LNCaP clone FGC (cell line): ENCODE measurements at regions not wholly inside any gene's neighbourhood (a gene's known extent, or its start where the extent isn't known, plus 50 kb on each side); places are given as distances from the start of the nearest gene placed in this dataset.

Experiments
- DNase-seq: peaks from one replicate; pipeline ENCODE4 v3.0.0-alpha.2; 2011; ENCODE audit warnings: low read depth
- H3K4me3 ChIP-seq: 2 replicates; pipeline ENCODE4 v1.5.1; 2011; ENCODE audit warnings: mild to moderate bottlenecking, low read depth, low read length, control low read depth
- TF ChIP-seq, protein P1 (sequence below): IDR thresholded peaks from 2 replicates; pipeline ENCODE4 v1.5.1; 2012; ENCODE audit warnings: mild to moderate bottlenecking; ENCODE audit not compliant: control insufficient read depth, insufficient read depth; ENCODE audit errors: extremely low read depth

- H3K4me3 ChIP-seq, result no peak overlapping the region
- DNase-seq, result no peak
- TF ChIP-seq, protein P1, sequence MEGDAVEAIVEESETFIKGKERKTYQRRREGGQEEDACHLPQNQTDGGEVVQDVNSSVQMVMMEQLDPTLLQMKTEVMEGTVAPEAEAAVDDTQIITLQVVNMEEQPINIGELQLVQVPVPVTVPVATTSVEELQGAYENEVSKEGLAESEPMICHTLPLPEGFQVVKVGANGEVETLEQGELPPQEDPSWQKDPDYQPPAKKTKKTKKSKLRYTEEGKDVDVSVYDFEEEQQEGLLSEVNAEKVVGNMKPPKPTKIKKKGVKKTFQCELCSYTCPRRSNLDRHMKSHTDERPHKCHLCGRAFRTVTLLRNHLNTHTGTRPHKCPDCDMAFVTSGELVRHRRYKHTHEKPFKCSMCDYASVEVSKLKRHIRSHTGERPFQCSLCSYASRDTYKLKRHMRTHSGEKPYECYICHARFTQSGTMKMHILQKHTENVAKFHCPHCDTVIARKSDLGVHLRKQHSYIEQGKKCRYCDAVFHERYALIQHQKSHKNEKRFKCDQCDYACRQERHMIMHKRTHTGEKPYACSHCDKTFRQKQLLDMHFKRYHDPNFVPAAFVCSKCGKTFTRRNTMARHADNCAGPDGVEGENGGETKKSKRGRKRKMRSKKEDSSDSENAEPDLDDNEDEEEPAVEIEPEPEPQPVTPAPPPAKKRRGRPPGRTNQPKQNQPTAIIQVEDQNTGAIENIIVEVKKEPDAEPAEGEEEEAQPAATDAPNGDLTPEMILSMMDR, result no peak
Measured at GRCh38 chr15:97459771-97460170, 500.7 kb upstream of the ARRDC4 start.

DNA sequence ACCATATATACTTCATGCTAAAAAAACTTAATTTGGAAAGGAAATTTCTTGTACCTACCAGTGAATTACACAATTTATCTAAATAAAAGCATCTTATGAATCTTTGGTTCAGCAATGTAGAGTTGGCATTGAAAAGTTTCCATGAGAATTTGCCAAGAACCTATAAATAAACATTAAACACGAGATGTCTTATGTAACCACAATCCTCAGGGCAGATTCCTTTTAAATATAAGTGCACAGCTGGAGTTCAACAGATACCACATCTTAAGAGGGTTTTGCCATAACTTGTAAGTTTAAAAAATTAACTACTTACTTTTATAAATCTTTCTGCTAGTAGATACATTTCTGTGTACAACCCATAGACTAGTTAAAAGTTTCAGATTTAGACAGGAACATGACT is 499.3 kb upstream of the ARRDC4 start:
- no peak for DNase-seq
- TF ChIP-seq, protein P1, result no peak
- no peak overlapping the region for H3K4me3 ChIP-seq

GRCh38 chr15:97463696-97464095 is 496.8 kb upstream of the ARRDC4 start:
- TF ChIP-seq, protein P1, result no peak
- DNase-seq, result no peak
- H3K4me3 ChIP-seq, result no peak overlapping the region

DNA sequence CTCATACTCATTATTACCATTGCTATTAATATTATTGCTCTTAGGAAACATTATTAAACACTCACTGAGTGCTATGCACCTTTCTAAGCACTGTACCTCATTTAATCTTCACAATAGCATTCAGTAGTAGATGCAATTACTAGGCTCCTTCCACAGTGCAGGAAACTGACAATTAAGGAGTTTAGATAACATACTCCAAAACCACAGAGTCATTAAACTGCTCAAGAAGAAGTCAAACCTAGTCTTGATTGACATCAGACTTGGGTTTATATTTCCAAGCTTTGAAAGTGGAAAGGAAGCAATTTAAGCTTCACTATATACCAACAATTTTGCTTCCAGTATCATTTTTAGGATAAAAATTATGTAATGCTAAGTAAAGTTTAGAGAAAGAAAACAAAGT is 490.1 kb upstream of the ARRDC4 start:
- DNase-seq, result no peak

DNA sequence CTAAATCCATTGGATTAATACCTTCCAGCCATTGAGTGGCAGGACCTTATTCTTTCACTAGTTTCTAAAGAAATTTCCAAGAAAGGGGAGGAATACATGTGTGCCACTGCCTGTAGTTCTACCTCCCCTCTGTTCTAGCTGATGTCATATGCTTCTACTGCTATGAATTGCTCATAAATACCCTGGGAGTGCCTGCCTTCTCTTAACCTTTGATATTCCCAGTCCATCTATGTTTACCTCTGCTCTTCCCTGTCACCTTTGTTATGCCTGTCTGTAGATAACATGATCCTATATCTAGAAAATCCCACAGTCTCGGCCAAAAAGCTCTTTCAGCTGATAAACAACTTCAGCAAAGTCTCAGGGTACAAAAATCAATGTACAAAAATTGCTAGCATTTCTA is 486.9 kb upstream of the ARRDC4 start:
- DNase-seq, result no peak
- TF ChIP-seq, protein P1, result no peak

More for the DNA sequence above, 490.1 kb upstream of the ARRDC4 start:
- H3K4me3 ChIP-seq, result no peak overlapping the region
- TF ChIP-seq, protein P1, result no peak

GRCh38 chr15:97479957-97480356 is 480.5 kb upstream of the ARRDC4 start:
- no peak for DNase-seq
- TF ChIP-seq, protein P1, result no peak
- H3K4me3 ChIP-seq, result no peak overlapping the region

More for the DNA sequence above, 486.9 kb upstream of the ARRDC4 start:
- H3K4me3 ChIP-seq, result no peak overlapping the region

- TF ChIP-seq, protein P1, result 0 out of 2 replicates have a peak, but pooled peaks have one; percentile 9
- H3K4me3 ChIP-seq, result no peak overlapping the region
- no peak for DNase-seq
Measured at GRCh38 chr15:97482521-97482920, 478.0 kb upstream of the ARRDC4 start.
